EL (cell line): ENCODE measurements at regions not wholly inside any gene's neighbourhood (a gene's known extent, or its start where the extent isn't known, plus 50 kb on each side); places are given as distances from the start of the nearest gene placed in this dataset.

Source experiments
- DNase-seq: peaks from one replicate; pipeline ENCODE4 v3.0.0-alpha.2; 2016

DNA sequence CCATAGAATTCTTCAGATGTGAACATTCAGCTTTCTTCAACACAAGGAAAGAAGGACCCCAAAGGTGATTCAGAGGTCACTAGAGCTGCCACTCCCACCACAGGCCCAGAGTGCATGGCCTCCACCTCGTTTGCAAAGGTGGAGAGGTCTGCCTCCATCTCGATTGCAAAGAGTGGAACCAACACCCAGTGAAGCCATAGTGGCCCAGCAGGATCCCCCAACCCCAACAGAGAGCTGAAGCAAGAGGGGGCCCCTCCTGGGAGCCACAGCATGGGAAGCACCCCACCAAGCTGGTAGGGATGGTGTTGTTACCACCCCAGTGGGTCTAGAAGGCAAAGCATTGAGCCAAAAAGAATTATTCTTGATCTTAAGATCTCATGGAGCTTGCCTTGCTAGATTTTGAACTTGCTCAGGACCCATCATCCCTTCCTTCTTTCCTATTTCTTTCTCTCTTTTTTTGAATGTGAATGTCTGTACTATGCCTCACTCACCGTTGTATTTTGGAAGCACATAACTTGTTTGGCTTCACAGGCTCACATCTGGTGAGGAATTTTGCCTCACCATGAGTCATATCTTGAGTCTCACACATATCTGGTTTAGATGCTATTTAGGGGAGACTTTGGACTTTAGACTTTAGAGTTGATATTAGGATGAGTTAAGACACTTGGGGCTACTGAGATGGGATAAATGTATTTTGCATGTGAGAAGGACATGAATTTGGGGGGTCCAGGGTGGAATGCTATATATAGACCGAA lies 119.2 kb downstream of the ANKRD60 start:
- peak; percentile 80 for DNase-seq

DNA sequence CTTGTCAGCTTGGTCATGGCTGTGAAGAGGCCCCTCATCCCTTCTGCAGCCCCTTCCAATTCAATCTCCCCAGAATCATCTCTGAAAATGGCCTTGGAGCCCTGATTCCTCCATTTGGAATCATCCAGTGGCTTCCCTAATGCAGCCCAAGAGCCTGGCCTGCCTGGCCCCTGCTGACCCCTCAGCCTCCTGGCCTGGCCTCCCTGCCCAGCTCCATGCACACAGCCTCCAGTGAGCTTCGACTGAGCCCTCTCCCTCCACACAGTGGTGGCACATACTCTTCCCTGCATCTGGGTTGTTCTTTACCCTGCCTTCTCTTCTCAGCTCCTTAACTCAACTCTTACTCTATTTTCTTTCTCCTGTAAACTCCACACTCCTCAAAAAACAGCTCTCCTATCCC lies 120.9 kb downstream of the ANKRD60 start:
- DNase-seq = no peak

- no peak for DNase-seq
Measured at GRCh38 chr20:58106143-58106750, 122.2 kb downstream of the ANKRD60 start.

- no peak for DNase-seq
Measured at GRCh38 chr20:58103961-58104360, 124.5 kb downstream of the ANKRD60 start.

GRCh38 chr20:58103517-58103904 lies 124.9 kb downstream of the ANKRD60 start:
- DNase-seq = no peak

DNA sequence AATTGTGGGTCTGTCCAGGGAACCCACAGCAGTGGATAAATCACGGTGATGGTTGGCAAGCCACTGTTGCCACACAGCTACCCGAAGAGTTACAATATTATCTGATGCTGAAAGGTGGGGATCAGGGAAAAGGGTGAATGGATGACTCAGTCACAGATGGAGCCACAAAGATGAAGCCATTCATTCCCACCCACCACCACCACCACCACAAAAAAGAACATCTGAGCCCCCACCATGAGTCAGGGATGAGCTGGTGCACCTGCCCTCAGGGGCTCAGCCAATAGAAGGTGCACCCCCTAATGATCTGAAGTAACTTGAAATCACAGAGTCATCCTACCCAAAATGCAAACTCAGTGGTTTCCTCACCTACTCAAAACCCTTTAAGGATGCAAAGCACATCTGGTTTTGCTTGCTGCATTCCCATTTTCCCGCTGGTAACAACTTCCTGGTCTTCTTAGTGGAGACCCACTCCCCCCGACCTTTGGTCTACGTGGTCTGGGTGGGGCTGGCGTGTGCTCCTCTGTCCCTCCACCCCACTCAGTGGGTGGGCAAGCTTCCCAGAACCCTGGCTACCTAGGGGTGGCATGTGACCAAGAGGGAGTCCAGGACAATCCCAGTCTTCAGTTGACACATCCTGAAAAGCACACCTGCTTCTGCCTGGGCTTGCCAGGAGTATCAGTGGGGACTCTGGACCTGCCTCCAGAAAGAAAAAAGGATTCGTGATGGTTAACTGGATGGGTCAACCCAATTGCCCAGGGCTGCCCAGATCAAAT lies 125.5 kb downstream of the ANKRD60 start:
- peak; percentile 49 for DNase-seq

GRCh38 chr20:58102261-58102660 lies 126.2 kb downstream of the ANKRD60 start:
- DNase-seq = peak; percentile 70

- no peak for DNase-seq
Measured at GRCh38 chr20:58100731-58101356, 127.6 kb downstream of the ANKRD60 start.

GRCh38 chr20:58099956-58100730 lies 128.3 kb downstream of the ANKRD60 start:
- no peak for DNase-seq

GRCh38 chr20:58099291-58099935 lies 129.0 kb downstream of the ANKRD60 start:
- no peak for DNase-seq

GRCh38 chr20:58098571-58098970 lies 129.9 kb downstream of the ANKRD60 start:
- no peak for DNase-seq

GRCh38 chr20:58097943-58098342 lies 130.5 kb downstream of the ANKRD60 start:
- no peak for DNase-seq

- no peak for DNase-seq
Measured at GRCh38 chr20:58097429-58097828, 131.0 kb downstream of the ANKRD60 start.

GRCh38 chr20:58096880-58097423 lies 131.5 kb downstream of the ANKRD60 start:
- DNase-seq = no peak

DNA sequence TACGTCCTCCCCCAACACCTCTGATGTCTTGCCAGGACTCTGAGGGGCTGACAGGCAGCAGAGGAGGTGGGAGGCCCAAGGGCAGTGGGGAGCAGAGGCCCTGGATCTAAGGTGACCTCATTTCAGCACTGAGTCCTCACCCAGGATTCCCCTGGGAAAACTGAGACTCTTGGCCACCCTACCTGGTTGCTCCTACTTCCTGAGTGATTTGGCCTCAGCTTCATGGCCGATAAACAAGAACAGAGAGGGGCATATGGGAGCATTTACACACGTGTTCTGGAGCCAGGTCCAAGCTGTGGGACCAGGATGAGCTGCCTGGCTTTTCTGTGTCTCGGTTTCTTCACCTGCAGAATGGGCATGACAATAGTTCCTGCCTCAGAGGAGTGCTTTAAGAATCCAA lies 133.8 kb downstream of the ANKRD60 start:
- no peak for DNase-seq

- no peak for DNase-seq
Measured at GRCh38 chr20:58094160-58094559, 134.3 kb downstream of the ANKRD60 start.

GRCh38 chr20:58092871-58093270 lies 135.6 kb downstream of the ANKRD60 start:
- DNase-seq = no peak

DNA sequence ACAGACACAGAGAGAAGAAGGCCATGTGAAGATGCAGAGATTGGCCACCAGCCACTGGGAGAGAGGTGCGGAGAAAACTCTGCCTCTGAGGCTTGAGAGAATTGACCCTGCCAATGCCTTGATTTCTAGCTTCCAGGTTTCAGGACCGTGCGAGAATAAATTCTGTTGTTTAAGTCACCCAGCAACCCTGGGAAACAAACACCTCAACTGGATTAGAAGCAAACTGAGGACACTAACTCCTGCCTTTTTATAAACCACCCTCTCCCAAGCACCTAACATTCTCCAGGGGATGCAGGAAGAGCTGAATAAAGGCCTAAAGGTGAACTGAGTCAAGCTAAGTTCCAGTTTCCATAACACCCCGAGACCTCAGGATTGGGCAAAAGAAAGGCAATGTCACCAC lies 136.1 kb downstream of the ANKRD60 start:
- no peak for DNase-seq

GRCh38 chr20:58091810-58092209 lies 136.6 kb downstream of the ANKRD60 start:
- no peak for DNase-seq

DNA sequence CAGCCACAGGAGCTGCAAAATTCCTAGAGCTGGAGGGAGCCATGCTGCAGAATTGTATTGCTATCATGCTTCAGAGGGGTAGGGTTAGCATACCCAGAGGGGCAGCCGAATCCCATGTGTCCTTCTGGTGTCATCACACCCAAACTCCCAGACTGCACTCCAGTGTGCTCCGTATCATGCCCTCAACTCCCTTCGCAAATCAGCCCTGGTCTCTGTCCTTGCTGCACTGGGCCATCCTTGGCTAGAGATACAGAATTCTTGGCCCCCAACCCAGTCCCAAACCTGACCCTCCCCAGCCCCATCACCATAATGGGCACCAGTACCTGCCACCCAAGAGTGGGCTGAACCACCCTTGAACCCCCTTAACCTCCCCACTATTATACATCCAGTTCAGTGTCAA lies 138.3 kb downstream of the ANKRD60 start:
- no peak for DNase-seq

- no peak for DNase-seq
Measured at GRCh38 chr20:58088625-58089024, 139.8 kb downstream of the ANKRD60 start.

- no peak for DNase-seq
Measured at GRCh38 chr20:58088105-58088504, 140.3 kb downstream of the ANKRD60 start.
